ENCODE measurements at regions not wholly inside any gene's neighbourhood (a gene's known extent, or its start where the extent isn't known, plus 50 kb on each side); places are given as distances from the start of the nearest gene placed in this dataset.

DNA sequence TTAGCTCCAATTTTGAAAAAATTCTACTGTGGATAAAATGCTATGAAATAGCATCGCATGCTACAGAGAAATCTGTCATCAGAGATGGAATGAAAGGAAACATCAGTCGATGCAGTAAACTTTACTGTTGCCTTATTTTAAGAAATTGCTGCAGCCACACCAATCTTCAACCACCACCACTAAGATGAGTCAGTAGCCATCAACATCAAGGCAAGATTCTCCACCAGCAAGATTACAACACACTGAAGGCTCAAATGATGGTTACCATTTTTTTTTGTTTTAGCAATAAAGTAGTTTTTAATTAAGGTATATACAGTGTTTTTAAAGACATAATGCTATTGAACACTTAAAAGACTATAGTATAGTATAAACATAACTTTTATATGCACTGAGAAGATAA is 95.6 kb upstream of the JUN start:
- H3K9me3 Mint-ChIP-seq, result no peaks in the 10 kb centered on the region
- no peak overlapping the region for H3K27ac Mint-ChIP-seq
- H3K4me3 Mint-ChIP-seq, result no peak overlapping the region
- no peak for ATAC-seq (replicated peaks)
- H3K36me3 Mint-ChIP-seq (ENCODE audit: low read depth), result no peaks in the 10 kb centered on the region
- H3K4me1 Mint-ChIP-seq, result peaks cover 5% of the 10 kb centered on the region
- peaks cover 10% of the 10 kb centered on the region for H3K27me3 Mint-ChIP-seq

DNA sequence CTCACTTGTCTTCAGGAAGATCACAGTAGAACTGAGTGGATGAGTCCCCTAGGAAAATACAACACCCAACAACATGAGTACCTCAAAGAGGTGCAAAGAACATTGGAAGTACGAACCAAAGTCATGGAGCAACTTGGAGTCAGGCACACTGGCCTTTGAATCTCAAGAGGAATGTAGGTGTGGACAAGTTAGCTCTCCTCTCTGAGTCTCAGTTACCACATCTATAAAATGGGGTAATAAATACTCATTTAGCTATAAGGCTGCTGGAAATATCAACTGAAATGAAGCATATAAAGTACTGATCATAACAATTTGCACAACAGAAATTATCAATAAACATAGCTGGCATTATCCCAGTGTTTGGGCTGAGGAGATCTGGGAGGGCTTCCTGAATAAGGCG is 96.7 kb upstream of the JUN start:
- ATAC-seq (replicated peaks), result no peak
- Mint-ChIP-seq H3K27ac (no peak overlapping the region), H3K9me3 (no peaks in the 10 kb centered on the region), H3K36me3 (ENCODE audit: low read depth) (no peaks in the 10 kb centered on the region), H3K4me3 (no peak overlapping the region), H3K4me1 (peaks cover 5% of the 10 kb centered on the region), H3K27me3 (peaks cover 10% of the 10 kb centered on the region)

DNA sequence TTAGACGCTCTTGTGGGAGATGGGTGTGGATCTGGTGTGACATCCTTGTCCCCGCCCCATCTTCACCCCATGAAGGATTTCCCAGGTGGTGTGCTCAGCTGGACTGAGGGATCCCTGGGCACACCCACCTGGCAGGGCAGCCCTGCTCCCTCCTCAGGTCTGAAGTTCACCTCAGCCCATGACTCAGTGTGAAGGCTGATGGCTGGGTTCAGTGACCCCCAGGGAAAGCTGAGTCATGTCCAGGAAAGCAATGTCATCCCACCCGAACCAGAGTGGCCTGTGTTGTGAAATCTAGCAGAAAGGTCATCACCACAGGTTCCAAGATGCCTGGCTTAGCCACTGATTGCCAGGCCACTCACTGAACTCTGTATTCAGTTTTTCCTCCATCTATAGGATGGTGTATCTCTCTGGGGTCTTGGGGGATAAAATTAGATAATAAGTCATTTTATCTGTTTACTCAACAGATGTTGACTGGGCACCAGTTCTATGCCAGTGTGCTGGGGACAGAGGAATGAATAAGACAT is 97.7 kb upstream of the JUN start:
- peak; percentile 34 for ATAC-seq (replicated peaks)
- Mint-ChIP-seq H3K36me3 (ENCODE audit: low read depth) (no peaks in the 10 kb centered on the region), H3K4me1 (peaks cover 10% of the 10 kb centered on the region), H3K4me3 (no peak overlapping the region), H3K9me3 (no peaks in the 10 kb centered on the region), H3K27me3 (peaks cover 10% of the 10 kb centered on the region), H3K27ac (no peak overlapping the region)

DNA sequence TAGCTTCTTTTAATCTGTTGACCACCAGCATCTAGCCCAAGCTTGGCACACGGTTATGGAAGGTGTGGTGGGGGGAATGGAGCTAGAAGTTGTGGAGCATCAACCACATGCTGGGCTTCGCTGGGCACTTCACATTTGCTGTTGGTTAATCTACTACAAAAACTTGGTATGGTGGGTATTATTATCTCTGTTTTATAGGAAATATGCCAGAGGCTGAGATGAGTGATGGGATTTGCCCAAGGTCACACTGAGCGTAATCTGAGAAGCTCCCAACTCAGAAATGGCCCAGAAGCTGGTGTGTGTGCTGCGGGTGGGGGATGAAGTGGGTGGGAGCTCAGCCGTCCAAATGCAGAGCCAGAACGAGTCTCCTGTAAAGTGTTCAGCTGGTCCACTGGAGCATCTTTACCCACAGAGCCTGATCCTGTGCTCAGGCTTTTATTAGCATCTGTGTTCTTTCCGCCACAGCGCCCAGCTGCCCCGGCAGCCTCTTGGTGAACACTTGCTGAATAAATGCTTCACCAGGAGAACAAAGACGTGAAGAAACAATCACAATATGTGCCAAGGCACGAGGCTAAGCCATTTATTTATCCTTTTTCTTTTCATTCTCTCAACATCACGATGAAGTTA is 98.6 kb upstream of the JUN start:
- Mint-ChIP-seq H3K27me3 (peaks cover 10% of the 10 kb centered on the region), H3K4me3 (no peak overlapping the region), H3K36me3 (ENCODE audit: low read depth) (no peaks in the 10 kb centered on the region), H3K27ac (no peak overlapping the region), H3K4me1 (peaks cover 10% of the 10 kb centered on the region), H3K9me3 (no peaks in the 10 kb centered on the region)
- ATAC-seq (replicated peaks), result no peak

DNA sequence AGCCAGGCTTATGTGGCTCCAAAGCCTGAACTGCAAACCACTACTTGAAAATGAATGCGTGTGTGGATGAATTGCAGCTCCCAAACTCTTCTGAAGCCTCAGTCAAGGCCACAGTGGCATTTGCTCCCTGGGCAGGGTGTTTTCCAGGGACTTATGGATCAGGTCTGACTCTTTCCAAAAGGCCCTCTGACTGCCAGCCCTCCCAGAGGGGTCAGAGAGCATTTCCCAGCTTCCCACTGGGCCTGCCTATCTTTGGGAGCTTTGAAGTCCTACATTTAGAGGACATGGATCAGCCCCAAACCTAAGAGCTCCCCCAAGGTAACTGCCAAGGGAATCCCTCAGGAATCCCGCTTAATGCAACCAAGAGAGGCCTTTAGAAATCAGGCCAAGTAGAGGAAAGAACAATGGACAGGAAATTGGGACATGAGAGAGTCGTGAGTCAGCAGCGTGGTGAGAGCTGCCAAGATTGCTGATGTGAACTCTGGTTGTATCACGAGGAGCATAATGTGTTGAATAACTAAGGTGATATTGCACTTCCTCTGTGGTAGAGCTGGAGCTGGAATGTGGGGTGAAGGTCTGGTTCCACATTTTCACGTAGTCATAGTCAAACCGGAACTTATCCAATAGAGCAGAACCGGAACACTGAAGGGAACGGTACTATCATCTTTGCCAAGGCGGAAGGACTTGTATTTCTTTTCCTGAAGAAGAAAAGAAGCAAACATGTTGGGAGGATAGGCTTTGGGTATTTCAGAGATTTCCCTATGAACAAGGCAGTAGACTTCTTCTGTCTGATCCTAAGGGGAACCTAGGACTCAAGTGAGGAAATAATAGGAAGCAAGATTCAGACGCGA is 99.4 kb upstream of the JUN start:
- Mint-ChIP-seq H3K36me3 (ENCODE audit: low read depth) (no peaks in the 10 kb centered on the region), H3K9me3 (no peaks in the 10 kb centered on the region), H3K4me3 (no peak overlapping the region), H3K27me3 (peaks cover 10% of the 10 kb centered on the region), H3K27ac (peak overlapping the region; percentile 31), H3K4me1 (peaks cover 10% of the 10 kb centered on the region)
- no peak for ATAC-seq (replicated peaks)

DNA sequence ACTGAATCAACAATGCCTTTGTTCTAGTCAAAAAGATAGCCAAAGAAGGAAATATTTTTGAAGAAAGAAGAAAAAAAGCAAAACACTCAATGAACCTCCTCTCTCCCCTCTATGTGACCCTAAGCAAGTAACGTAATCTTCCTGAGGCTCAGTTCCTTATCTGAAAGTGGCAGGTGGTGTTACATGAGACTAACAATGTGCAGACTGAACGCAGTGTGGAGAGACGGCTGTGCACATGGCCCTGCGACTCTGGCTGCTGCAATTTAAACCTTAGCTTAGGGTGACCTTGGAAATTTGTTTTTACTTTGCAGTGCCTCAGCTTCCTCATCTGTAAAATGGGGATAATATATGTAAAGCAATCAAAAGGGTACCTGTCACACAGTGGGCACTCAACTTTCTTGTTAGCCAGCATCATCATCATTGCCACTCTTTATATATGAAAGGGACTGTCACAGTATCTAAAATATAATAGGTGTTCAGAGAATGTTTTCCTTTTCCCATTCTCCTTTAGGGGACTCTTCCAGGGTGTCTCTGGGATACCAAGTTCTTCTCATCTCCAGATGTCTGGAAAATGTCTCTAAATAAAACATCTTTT is 100.1 kb upstream of the JUN start:
- H3K27ac Mint-ChIP-seq, result no peak overlapping the region
- no peak for ATAC-seq (replicated peaks)
- H3K36me3 Mint-ChIP-seq (ENCODE audit: low read depth), result no peaks in the 10 kb centered on the region
- H3K4me3 Mint-ChIP-seq, result no peak overlapping the region
- H3K27me3 Mint-ChIP-seq, result peaks cover 10% of the 10 kb centered on the region
- H3K4me1 Mint-ChIP-seq, result peaks cover 10% of the 10 kb centered on the region
- no peaks in the 10 kb centered on the region for H3K9me3 Mint-ChIP-seq

DNA sequence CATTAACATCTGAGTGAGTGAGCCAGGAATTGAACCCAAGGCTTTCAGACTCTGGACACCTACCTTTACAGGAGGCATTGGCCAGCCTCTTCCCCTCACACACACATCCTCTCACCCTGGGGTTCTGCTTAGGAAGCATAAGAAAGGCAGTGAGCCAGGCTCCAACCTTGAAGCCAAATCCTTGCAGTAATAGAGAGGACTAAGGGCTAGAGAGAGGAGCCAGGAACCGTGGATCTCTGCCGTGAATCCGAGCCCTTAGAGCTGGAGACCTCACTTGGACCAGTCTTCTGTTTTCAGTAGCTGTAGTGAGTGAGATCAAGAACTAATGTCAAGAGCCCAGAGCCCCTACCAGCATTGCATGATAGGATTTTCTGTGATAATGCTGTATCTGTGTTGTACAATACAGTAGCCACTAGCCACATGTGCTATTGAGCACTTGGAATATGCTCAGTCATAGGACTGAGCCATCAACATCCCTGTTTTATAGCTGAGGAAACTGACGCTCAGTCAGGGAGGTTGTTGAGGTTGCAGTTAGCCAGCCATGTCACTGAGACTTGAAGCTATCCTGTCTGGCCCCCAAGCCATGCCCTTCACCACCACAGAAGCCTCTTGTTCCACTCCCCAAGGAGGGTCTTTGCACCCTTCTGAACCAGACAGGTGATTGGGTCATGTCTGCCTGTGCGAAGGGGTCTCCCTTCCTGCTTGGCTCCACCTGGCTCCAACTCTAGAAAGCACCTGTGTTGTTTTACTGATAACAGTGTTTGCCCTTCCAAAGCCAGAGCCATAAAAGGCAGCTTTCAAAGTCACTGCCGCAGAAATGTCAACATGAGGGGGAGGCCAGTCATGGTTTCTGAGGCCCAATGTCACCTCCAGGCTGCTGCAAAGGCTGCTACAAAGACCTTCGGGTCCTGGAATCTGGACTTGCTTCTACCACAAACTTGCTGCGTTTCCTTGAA is 101.1 kb upstream of the JUN start:
- ATAC-seq (replicated peaks), result no peak
- H3K27ac Mint-ChIP-seq, result no peak overlapping the region

DNA sequence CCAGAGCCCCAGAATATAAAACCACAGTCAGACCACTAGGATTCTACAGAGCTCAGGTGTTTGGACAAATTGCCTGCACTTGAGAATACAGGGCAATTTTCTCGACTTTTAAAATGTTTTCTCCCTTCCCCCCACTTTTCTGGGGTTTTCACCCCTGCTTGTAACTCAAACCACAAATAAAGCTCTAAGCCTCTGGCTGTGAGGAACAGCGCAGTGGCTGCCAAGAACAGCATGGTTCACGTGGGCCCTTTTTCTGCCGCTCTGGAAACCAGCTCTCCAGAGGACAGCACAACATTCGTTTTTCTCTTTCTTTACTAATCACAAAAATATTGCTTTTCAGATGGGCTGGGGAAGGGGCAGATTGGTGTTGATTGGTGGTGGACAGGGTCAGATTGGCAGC is 102.2 kb upstream of the JUN start:
- Mint-ChIP-seq H3K4me1 (peaks cover 10% of the 10 kb centered on the region), H3K27ac (peak overlapping the region; percentile 53), H3K9me3 (no peaks in the 10 kb centered on the region), H3K4me3 (no peak overlapping the region), H3K27me3 (peaks cover 4% of the 10 kb centered on the region), H3K36me3 (ENCODE audit: low read depth) (no peaks in the 10 kb centered on the region)
- ATAC-seq (replicated peaks), result no peak

More for the DNA sequence above, 101.1 kb upstream of the JUN start:
- no peaks in the 10 kb centered on the region for H3K9me3 Mint-ChIP-seq
- peaks cover 9% of the 10 kb centered on the region for H3K27me3 Mint-ChIP-seq
- H3K4me3 Mint-ChIP-seq, result no peak overlapping the region
- H3K4me1 Mint-ChIP-seq, result peaks cover 10% of the 10 kb centered on the region
- H3K36me3 Mint-ChIP-seq (ENCODE audit: low read depth), result no peaks in the 10 kb centered on the region

DNA sequence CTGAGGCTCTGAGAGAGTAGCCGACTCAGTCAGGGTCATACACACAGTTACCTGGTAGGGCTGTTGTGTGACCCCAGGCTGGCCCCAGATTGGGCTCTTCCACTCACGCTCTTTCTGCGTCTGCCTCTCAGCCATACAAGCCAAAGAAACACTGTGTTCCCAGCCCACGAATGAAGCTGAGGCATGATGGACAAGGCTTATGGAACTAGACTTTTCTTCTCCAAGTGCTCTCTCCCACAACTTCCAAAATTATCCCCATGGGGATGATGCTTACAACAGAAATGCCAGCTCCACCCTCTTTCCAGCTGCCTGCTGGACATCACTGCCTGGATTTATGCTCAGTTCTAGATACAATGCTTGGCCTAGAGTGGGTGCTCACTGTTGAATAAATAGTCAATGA is 102.8 kb upstream of the JUN start:
- Mint-ChIP-seq H3K27me3 (peaks cover 9% of the 10 kb centered on the region), H3K27ac (no peak overlapping the region), H3K9me3 (no peaks in the 10 kb centered on the region), H3K36me3 (ENCODE audit: low read depth) (no peaks in the 10 kb centered on the region), H3K4me3 (no peak overlapping the region), H3K4me1 (peaks cover 10% of the 10 kb centered on the region)
- ATAC-seq (replicated peaks), result no peak

DNA sequence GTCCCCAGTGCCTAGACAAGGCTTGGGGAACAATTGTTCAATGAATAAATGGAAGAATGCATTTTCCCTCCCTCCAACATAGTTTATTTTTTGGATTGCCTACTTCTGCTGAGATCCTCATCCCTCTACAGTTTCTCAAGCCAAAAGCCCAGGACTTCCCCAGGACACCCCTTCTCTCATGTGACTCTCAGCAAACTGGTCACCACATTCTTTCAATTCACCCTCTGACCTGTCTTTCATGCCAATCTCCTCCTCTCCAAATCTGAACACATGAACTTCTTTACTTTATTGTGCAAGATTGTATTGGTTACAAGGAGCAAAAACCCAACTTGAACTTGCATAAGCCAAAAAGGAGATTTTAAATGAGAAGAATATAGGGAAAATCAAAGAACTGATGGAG is 103.2 kb upstream of the JUN start:
- H3K27me3 Mint-ChIP-seq, result peaks cover 11% of the 10 kb centered on the region

DNA sequence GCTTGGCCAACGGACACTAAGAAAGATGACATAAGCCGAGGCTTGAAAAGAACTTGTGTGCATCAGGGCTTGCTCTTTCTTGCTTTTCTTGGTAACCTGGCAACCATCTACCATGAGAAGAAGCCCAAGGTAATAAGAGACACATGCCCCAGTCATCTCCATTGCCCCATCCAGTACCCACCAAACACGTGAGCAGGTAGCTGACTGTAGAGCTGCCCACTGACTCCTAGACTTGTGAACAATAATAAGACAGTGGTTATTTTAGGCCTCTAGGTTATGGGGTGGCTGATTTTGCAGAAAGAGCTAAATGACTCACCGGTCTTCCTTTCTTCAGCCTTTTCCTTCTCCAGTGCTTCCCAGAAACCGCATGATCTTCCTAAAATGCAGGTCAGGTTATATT is 105.0 kb upstream of the JUN start:
- Mint-ChIP-seq H3K4me1 (peaks cover 5% of the 10 kb centered on the region), H3K27ac (no peak overlapping the region), H3K27me3 (peaks cover 12% of the 10 kb centered on the region), H3K9me3 (no peaks in the 10 kb centered on the region), H3K36me3 (ENCODE audit: low read depth) (no peaks in the 10 kb centered on the region), H3K4me3 (no peak overlapping the region)
- ATAC-seq (replicated peaks), result no peak

More for the DNA sequence above, 103.2 kb upstream of the JUN start:
- no peak for ATAC-seq (replicated peaks)
- H3K4me3 Mint-ChIP-seq, result no peak overlapping the region
- no peak overlapping the region for H3K27ac Mint-ChIP-seq
- no peaks in the 10 kb centered on the region for H3K36me3 Mint-ChIP-seq (ENCODE audit: low read depth)
- H3K4me1 Mint-ChIP-seq, result peaks cover 10% of the 10 kb centered on the region
- no peaks in the 10 kb centered on the region for H3K9me3 Mint-ChIP-seq

DNA sequence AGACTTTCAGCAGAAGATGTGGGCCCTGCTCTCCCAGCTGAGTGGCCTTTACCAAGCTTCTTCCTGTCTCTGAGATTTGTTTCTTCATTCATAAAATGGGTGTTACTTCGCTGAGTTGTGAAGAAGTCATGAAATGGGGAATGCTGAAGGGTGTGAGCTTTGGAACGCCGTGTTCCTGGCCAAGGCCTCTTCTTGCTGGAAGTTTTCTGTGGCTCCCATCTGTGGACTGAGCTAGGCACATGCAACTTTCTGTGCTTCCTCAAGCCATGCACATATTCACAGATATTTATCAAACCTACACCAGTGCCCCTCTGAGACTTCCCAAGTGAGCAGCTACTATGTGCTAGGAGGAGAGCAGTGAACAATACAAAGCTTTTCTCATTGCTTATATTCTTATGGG is 106.3 kb upstream of the JUN start:
- Mint-ChIP-seq H3K27me3 (peaks cover 12% of the 10 kb centered on the region), H3K36me3 (ENCODE audit: low read depth) (no peaks in the 10 kb centered on the region), H3K27ac (no peak overlapping the region), H3K4me3 (no peak overlapping the region), H3K4me1 (peaks cover 5% of the 10 kb centered on the region), H3K9me3 (no peaks in the 10 kb centered on the region)
- no peak for ATAC-seq (replicated peaks)

DNA sequence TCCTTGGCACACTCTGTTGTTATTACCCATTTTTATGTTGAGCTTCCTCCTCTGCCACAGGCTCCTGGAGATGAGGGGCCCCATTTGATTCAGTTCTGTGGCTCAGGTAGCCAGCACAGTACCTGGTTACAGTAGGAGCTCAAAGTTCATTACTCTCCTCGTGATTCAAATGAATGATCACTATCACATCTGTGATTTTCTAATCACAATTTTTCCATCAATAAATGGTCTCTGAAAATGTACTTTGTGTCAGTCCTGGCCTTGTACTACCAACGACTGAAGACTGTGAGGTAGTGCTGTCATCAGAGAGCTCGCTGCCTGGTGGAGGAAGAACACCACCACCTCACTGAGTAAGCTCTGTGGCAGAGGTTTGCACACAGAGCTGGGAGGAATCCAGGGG is 106.8 kb upstream of the JUN start:
- Mint-ChIP-seq H3K4me1 (peaks cover 5% of the 10 kb centered on the region), H3K27ac (no peak overlapping the region), H3K27me3 (peaks cover 12% of the 10 kb centered on the region), H3K4me3 (no peak overlapping the region), H3K36me3 (ENCODE audit: low read depth) (no peaks in the 10 kb centered on the region), H3K9me3 (no peaks in the 10 kb centered on the region)
- ATAC-seq (replicated peaks), result no peak

DNA sequence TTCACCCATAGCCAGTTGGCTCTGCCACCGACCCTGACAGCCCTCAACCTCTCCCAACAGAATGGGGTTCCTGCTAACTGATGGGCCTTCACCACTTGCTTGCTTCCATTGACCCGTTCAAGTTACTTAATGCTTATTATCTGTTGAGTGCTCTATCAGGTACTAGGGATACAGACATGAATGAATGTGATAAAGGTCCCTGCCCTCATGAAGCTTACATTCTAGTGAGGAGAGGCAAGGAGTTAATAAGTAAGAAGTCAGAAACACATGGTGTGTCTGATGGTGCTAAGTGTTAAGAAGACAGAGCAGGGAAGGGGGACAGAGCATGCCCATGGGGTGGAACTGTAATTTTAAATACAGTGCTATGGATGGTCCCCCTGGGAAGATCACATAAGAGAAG is 107.5 kb upstream of the JUN start:
- H3K27ac Mint-ChIP-seq, result no peak overlapping the region
- H3K9me3 Mint-ChIP-seq, result no peaks in the 10 kb centered on the region
- H3K4me3 Mint-ChIP-seq, result no peak overlapping the region
- H3K4me1 Mint-ChIP-seq, result no peaks in the 10 kb centered on the region
- H3K27me3 Mint-ChIP-seq, result peaks cover 12% of the 10 kb centered on the region
- H3K36me3 Mint-ChIP-seq (ENCODE audit: low read depth), result no peaks in the 10 kb centered on the region
- no peak for ATAC-seq (replicated peaks)

Measured in activated T-helper 17 cell treated with anti-CD3 and anti-CD28 coated beads, Interleukin-2, amount 50 U/mL, for 72 hours (primary cell).